Right forelimb (tissue), 1 donor: ENCODE measurements at regions not wholly inside any gene's neighbourhood (a gene's known extent, or its start where the extent isn't known, plus 50 kb on each side); places are given as distances from the start of the nearest gene placed in this dataset.
"Not testable (repeated sequence)": the region's sequence is repeated elsewhere in the genome, so short reads cannot be mapped to it uniquely, and the experiment has no call there.

Source experiments
- DNase-seq: peaks from one replicate; pipeline ENCODE4 v3.0.0-alpha.2; 2018

DNA sequence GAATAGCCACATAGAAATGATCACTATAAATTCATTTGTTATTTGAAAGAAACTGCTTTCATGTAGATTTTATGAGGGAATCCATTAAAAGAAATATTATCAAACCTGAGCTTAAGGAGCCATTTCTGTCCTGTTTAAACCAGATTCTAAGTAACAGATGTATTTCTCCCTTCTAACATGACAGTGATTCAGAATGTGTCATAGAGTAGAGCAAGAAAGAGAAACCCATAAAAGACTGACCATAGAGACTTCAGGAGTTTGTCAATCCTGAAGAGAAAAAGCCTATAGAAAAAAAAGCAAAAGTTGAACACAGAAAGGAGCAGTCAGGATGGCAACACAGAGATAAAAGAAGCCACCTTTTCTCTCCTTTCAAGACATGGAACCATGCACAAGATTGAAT, 390.6 kb downstream of the PRIM2 start:
- DNase-seq = not testable (repeated sequence)

- DNase-seq = not testable (repeated sequence)
These were observed 405.1 kb downstream of the PRIM2 start for GRCh38 chr6:57722546-57722945.

DNA sequence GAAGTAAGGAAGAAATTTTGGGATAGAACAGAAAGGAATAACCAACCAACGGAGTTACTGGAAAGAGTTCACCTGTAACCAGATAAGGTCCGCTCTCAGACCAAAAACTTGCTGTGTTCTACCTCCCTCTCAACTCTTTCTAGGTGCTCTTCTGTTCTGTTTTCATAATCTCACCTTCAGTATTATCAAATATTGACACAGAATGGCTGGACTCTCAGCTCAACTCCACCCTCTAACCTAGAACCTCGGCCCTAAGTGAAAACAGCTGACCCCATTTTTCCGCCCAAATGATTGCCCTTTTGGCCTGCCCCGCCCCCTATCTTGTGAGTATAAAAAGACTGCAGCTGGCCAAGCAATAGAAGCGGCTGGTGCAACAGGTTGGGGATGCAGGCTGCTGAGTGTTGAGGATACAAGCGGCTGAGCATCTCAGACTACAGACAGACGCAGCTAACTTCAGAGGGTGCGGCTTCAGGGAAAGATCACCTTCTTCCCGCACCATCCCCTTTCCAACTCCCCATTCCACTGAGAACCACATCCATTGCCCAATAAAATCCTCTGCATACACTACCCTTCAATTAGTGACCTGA, 406.5 kb downstream of the PRIM2 start:
- not testable (repeated sequence) for DNase-seq

DNA sequence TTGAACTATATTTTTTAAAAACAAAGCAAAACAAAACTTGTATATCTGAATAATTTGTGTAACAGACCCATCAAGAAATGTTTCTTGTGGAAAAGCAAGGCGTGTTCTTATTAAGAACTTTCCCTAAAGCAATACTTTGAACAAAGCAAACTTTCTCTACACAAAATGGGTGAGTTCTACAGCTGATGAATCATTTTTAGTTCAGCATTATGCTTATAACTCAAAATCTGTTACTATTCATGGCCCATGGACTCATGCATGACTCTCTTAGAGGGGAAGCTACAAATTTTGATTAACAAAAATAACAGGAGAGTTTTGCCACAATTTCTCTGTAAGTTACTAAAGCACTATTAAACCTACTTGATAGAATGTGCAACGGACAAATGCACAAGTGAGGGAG, 412.0 kb downstream of the PRIM2 start:
- not testable (repeated sequence) for DNase-seq

DNA sequence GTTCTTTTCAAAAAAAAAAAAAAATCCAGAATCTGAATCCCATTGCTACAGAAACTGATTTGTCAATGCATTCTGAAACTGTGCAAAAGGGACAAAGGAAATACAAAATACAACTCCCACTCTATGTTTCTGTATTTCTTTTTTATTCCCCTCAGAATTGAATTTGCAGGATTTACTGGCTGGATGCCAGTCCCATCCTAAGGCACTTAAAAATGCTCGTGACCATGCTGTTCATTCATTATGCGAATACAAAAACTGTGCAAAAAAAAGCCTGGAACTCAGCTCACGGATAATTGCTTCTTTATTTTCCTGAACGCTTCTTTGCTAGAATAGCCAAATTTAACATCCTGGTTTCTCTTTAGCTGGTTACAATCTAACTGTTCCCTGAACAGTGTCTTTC, 413.3 kb downstream of the PRIM2 start:
- DNase-seq = not testable (repeated sequence)

- not testable (repeated sequence) for DNase-seq
These were observed 430.3 kb downstream of the PRIM2 start for GRCh38 chr6:57747716-57748115.

DNA sequence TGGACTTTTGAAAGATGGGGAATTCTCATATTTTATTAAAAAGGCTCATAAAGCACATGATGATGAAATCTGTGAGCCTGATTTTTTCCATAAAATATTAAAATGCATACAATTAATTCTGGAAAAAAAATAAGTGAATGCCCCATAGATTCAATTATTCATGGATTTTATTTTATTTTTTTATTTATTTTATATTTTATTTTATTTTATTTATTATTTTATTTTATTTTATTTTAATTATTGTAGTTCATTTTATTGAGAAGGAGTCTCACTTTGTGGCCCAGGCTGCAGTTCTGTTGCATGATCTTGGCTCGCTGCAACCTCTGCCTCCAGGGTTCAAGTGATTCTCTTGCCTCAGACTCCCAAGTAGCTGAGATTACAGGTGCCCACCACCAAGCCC, 442.4 kb downstream of the PRIM2 start:
- not testable (repeated sequence) for DNase-seq

GRCh38 chr6:57792720-57793397, 475.4 kb downstream of the PRIM2 start:
- not testable (repeated sequence) for DNase-seq

- not testable (repeated sequence) for DNase-seq
These were observed 475.9 kb downstream of the PRIM2 start for GRCh38 chr6:57793398-57793762.

- DNase-seq = not testable (repeated sequence)
These were observed 482.5 kb downstream of the PRIM2 start for GRCh38 chr6:57799703-57800479.

GRCh38 chr6:57808581-57808980, 491.2 kb downstream of the PRIM2 start:
- DNase-seq = not testable (repeated sequence)

DNA sequence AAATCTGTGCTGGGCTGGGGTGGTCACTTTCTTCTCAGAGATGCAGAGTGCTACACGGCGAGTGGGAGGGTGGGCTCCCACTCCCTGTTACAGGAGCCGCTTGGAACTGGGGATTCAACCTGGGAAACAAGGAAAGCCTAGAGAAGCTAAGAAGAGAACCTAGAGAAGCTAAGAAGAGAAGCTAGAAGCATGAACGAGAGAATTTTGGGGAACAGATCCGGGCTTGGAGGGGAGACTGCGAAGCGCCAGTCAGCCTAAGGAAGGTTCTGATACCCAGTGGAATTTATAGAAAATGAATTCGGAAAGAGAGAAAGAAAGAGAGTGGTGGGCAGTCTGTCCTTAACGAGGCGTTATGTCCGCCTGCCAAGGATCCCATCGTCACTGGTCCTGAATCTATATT, 492.0 kb downstream of the PRIM2 start:
- DNase-seq = not testable (repeated sequence)

GRCh38 chr6:57813271-57814075, 496.0 kb downstream of the PRIM2 start:
- DNase-seq = not testable (repeated sequence)

GRCh38 chr6:57815826-57816225, 498.4 kb downstream of the PRIM2 start:
- DNase-seq = not testable (repeated sequence)

- not testable (repeated sequence) for DNase-seq
These were observed 503.9 kb downstream of the PRIM2 start for GRCh38 chr6:57821325-57821724.

GRCh38 chr6:57822448-57822847, 505.0 kb downstream of the PRIM2 start:
- not testable (repeated sequence) for DNase-seq

DNA sequence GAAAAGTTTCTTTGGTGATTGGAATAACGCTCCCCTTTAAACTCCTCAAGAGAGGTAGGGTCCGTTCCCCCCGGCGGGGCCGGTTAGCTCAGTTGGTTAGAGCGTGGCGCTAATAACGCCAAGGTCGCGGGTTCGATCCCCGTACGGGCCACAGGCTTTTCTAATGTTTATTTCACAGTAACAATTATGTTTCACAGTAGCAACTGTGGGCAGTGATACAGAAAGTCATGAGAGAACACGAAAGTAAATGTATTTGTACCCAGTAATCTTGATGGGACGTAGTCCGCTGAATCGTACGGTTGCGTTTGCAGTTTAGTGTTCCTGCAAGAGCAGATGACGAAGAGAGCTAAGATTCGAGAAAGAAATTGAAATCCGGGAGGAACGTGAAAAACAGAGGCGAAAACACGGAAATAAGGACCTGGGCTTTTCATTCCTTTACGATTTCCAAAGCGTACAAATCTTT, 505.5 kb downstream of the PRIM2 start:
- no peak for DNase-seq

DNA sequence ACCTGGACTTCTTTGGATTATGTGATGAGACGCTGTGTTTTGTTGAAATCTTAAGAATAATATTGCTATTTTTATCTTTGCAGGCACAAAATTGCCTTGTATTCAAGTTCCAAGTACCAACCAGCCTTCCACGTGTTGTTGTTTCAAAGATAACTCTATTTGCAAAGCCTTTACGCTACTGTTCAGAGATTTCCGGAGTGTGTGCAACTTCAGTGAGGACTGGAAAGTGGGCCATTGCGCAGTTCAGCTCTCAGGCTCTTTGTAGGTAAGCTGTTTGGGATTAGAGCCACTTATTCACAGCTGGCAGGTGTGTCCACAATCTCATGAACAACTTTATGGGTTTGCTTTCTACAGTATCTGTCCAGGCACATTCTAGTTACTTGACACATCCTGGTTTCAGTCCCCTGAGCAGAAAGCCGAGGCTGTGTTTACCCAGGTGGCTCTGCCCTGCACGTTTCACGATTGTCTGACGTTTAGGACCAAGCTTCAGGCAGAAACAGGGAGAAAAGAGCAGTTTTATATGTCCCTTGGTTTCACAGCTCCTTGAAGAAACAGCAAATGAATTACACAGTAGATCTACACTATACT, 520.3 kb downstream of the PRIM2 start:
- not testable (repeated sequence) for DNase-seq

DNA sequence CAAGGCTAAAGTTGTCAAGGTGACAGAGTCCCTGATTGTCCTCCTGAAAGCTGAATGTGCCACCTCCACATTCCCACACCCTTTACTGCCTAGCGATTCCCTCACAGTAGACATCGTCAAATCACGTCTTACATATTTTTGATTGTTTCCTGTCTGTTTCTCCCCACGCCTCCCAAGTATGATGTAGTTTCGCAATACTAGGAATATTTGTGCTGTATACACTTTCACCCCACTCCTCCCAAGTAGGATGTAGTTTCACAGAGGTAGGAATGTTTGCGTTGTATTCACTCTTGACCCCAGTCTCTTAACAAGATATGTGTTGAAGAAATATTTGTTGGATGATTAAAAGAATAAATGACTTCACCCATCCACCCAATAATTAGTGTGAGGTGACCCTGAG, 524.1 kb downstream of the PRIM2 start:
- not testable (repeated sequence) for DNase-seq

DNA sequence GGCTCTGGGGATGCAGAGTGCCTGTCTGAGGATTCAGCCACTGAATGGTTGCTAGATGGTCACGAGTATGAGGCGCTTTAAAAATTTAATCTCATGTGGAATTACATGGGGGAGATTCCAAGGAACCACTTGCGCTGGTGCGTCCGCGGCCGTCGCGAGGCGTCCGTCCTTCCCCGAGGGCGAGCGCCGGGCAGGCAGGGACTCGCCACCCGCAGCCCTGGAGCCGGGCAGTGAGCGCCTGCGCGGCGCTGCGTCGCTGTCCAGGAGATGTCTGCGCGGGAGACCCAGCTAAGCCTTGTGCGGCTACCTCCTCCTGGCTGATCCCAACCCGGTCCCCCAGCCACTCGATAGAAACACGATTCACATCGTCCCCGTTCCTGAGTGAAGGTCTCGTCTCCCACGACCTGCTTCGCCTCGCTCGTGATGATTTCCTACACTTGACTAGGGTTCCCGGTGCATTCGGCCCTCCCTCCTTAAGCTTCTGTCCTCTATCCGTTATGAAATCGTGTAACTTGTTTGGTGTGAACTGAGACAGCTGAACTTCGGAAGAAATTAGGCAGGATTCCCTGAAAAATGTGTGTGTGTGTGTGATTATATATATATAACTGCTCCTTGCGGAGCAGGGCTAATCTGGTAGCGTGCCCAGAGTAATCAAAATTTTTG, 536.4 kb downstream of the PRIM2 start:
- not testable (repeated sequence) for DNase-seq

- not testable (repeated sequence) for DNase-seq
These were observed 543.3 kb downstream of the PRIM2 start for GRCh38 chr6:57860481-57861315.
